Activated CD4-positive, alpha-beta memory T cell treated with anti-CD3 and anti-CD28 coated beads for 36 hours (primary cell): ENCODE measurements at regions not wholly inside any gene's neighbourhood (a gene's known extent, or its start where the extent isn't known, plus 50 kb on each side); places are given as distances from the start of the nearest gene placed in this dataset.

Source experiments
- CTCF ChIA-PET: fragments of 350-600 bp; sonication (Branson Sonifier 250); formaldehyde crosslinking; loops from one replicate; lab custom pipeline; 2021; ENCODE audit warnings: antibody characterized with exemption, inconsistent platforms; lab: Charles Lee
- POLR2A ChIA-PET: fragments of 350-600 bp; sonication (Branson Sonifier 250); formaldehyde crosslinking; loops from one replicate; lab custom pipeline; 2021; ENCODE audit warnings: antibody characterized with exemption; lab: Charles Lee
- DNase-seq: peaks from one replicate; pipeline ENCODE4 v3.0.0-alpha.2; 2020
- H3K27ac Mint-ChIP-seq: one replicate; pipeline ENCODE4 v1.8.0; 2021; ENCODE audit warnings: mixed read lengths
- H3K27me3 Mint-ChIP-seq: one replicate; pipeline ENCODE4 v1.8.0; 2021; ENCODE audit warnings: mixed read lengths
- H3K36me3 Mint-ChIP-seq: one replicate; pipeline ENCODE4 v1.8.0; 2021; ENCODE audit warnings: mixed read lengths
- H3K4me1 Mint-ChIP-seq: one replicate; pipeline ENCODE4 v1.8.0; 2021; ENCODE audit warnings: low read depth, mixed read lengths
- H3K4me3 Mint-ChIP-seq: one replicate; pipeline ENCODE4 v1.8.0; 2021; ENCODE audit warnings: mild to moderate bottlenecking, mixed read lengths
- H3K9me3 Mint-ChIP-seq: one replicate; pipeline ENCODE4 v1.8.0; 2021; ENCODE audit warnings: mixed read lengths
- intact Hi-C: fragments of 100-400 bp; cut with micrococcal nuclease; formaldehyde crosslinking; loops from one replicate; pipeline ENCODE4 v1.15.1; 2023

- no peak overlapping the region for H3K27ac Mint-ChIP-seq
These were observed 98.7 kb upstream of the LHX8 start for GRCh38 chr1:75035536-75035935.

DNA sequence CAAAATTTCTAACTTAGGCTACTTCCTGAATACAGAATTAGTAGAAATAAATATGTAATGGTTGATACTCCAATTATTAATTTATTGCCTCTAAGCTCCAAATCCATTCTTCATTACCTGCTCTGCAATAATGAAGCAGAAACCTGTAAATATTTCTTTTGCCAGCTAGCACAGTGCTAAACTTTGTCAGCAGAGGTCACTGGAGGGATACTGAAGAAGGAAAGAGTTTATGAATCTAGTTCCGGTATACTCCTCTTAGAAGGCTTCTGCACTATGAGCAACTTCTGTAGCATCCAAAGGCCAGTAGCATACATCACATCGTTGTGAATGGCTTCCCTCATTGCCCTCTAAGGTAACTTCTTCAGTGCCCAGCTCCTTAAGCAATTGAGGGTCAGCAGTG lies 81.0 kb upstream of the LHX8 start:
- Mint-ChIP-seq H3K27me3 (no peaks in the 10 kb centered on the region), H3K9me3 (peaks cover 7% of the 10 kb centered on the region), H3K4me3 (no peak overlapping the region), H3K27ac (no peak overlapping the region), H3K4me1 (no peaks in the 10 kb centered on the region), H3K36me3 (no peaks in the 10 kb centered on the region)
- ChIA-PET POLR2A (no interaction called here), CTCF (no interaction called here)
- intact Hi-C loops: no loop called here
- DNase-seq: no peak

More at GRCh38 chr1:75035536-75035935, 98.7 kb upstream of the LHX8 start:
- POLR2A ChIA-PET: no interaction called here
- Mint-ChIP-seq H3K27me3 (no peaks in the 10 kb centered on the region), H3K4me3 (no peak overlapping the region), H3K9me3 (peaks cover 23% of the 10 kb centered on the region), H3K36me3 (no peaks in the 10 kb centered on the region), H3K4me1 (no peaks in the 10 kb centered on the region)
- CTCF ChIA-PET: no interaction called here
- no peak for DNase-seq
- intact Hi-C loops: no loop called here

GRCh38 chr1:75058424-75058823 lies 75.8 kb upstream of the LHX8 start:
- Mint-ChIP-seq H3K4me3 (no peak overlapping the region), H3K4me1 (no peaks in the 10 kb centered on the region), H3K27me3 (no peaks in the 10 kb centered on the region), H3K27ac (no peak overlapping the region), H3K9me3 (peaks cover 15% of the 10 kb centered on the region), H3K36me3 (no peaks in the 10 kb centered on the region)
- intact Hi-C loops: no loop called here
- no peak for DNase-seq
- POLR2A ChIA-PET: no interaction called here
- CTCF ChIA-PET: no interaction called here

DNA sequence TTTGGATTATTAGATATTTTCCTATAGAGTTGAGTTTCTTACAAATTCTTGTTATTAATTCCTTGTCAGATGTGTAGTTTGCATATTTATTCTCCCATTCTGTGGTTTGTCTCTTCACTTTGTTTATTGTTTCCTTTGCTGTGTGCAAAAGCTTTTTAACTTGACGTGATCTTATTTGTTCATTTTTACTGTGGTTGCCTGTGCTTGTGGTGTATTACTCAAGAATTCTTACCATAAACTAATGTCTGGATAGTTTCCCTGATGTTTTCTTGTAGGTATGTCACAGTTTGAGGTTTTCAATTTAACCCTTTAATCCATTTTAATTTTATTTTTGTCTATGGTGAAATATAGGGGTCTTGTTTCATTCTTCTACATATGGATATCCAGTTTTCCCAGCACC lies 72.1 kb upstream of the LHX8 start:
- ChIA-PET POLR2A (no interaction called here), CTCF (no interaction called here)
- no peak for DNase-seq
- Mint-ChIP-seq H3K4me3 (no peak overlapping the region), H3K36me3 (no peaks in the 10 kb centered on the region), H3K9me3 (peaks cover 17% of the 10 kb centered on the region), H3K4me1 (no peaks in the 10 kb centered on the region), H3K27ac (no peak overlapping the region), H3K27me3 (no peaks in the 10 kb centered on the region)
- intact Hi-C loops: no loop called here

DNA sequence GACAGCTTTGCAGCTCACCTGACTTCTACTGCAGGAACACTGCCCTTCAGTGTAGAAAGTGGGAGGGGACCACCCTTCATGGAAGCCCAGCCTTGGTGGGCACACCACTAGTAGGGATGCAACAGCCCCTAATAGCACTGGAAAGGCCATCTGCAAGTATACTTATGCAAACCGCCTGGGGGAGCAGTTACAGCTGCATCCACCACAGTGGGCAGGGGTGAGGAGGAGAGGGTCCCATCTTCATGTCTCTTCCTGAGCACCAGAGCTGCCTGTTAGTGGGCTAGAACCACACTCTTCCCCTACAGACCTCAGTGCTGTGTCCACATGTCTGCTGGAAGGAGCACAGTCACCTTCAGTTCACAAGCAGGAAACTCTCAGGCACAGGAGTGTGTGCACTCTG lies 66.2 kb upstream of the LHX8 start:
- POLR2A ChIA-PET: no interaction called here

DNA sequence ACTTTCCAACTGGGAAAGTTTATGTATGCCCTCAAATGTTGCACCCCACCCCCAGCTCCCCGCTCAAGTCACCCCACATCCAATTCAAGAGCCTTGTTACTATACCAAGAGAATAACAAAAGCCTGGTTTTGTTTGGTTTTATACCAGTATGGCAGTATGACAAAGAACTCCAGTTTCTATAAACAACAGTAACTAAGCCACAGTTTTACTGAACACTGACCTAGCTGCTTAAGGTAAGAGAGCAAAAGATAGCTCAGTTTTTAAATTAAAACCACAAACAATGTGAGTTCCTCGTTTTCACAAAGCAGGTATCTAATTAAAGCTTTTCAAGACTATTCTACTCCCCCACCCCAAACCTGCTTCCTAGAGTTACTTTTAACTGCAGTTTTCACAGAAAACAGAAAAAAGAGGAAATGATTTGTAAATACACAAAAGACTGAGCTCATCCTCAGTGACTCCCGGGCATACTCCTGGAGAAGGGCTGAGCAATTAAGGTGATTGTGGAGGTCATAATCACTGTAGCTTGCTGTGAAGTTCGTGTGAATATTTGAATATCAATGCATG lies 59.3 kb upstream of the LHX8 start:
- POLR2A ChIA-PET: no interaction called here
- Mint-ChIP-seq H3K36me3 (no peaks in the 10 kb centered on the region), H3K27me3 (no peaks in the 10 kb centered on the region), H3K9me3 (no peaks in the 10 kb centered on the region), H3K4me3 (no peak overlapping the region), H3K27ac (no peak overlapping the region), H3K4me1 (no peaks in the 10 kb centered on the region)
- CTCF ChIA-PET: no interaction called here
- DNase-seq: no peak
- intact Hi-C loops: no loop called here

More for the DNA sequence above, 66.2 kb upstream of the LHX8 start:
- intact Hi-C loops: no loop called here
- no peak overlapping the region for H3K27ac Mint-ChIP-seq
- no peaks in the 10 kb centered on the region for H3K36me3 Mint-ChIP-seq
- H3K4me3 Mint-ChIP-seq: no peak overlapping the region
- no peak for DNase-seq
- no peaks in the 10 kb centered on the region for H3K4me1 Mint-ChIP-seq
- H3K27me3 Mint-ChIP-seq: no peaks in the 10 kb centered on the region
- CTCF ChIA-PET: no interaction called here
- peaks cover 8% of the 10 kb centered on the region for H3K9me3 Mint-ChIP-seq

DNA sequence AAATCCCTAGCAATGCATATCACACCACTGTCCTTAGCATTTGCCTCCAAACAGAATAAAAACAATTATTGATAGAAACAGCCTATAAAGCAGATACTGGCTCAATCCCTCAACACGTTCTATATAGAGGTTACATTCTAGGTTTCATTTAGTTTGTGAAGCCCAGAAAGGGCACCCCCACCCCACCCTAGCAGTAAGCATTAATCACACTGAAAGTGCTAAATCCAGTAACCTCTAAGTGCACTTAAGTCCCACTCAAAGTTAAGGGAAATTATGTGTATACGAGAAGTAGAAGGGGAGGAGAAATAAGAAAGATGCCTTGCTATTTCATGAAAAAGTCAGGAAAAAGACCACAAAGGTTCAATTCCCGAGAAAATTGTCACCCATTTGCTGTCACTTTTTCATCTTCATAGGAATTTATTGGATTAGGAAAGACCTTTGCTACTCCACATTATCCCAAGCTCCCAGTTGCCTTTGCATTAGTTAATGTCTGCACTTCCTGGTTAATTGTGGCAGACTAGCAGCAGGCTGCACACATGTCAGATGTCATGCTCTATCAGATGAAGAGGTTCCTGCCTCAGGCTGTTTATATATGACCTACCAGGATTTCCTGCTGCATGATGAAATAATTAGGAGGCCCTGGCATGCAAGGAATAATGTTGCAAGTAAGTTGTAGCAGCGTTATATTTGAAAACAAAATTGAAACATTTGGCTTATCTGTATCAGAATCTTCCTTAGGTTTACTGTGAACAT lies 54.5 kb upstream of the LHX8 start:
- Mint-ChIP-seq H3K36me3 (no peaks in the 10 kb centered on the region), H3K4me3 (no peak overlapping the region), H3K9me3 (no peaks in the 10 kb centered on the region), H3K27me3 (no peaks in the 10 kb centered on the region), H3K4me1 (no peaks in the 10 kb centered on the region), H3K27ac (no peak overlapping the region)
- POLR2A ChIA-PET: no interaction called here
- intact Hi-C loops: no loop called here
- DNase-seq: no peak
- CTCF ChIA-PET: no interaction called here

DNA sequence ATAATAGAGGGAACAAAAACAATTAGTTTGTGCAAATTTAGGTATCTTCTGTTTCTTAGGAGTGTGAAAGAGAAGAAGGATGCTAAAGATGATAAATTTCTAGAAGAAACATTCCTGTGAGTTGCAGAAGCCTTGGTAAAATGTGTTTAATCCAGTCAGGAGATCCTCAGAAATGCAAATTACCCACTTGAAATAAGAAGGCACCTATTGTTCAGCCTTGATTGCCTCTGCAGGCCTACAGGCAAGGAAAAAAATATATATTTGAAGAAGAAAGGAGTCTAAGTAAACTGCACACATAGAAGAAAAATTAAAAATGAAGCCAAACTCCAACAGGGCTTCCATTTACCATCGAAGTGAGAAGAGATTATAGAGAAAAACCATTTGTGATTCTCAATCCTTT lies 51.0 kb upstream of the LHX8 start:
- H3K4me1 Mint-ChIP-seq: no peaks in the 10 kb centered on the region
- no peak overlapping the region for H3K27ac Mint-ChIP-seq
- H3K9me3 Mint-ChIP-seq: no peaks in the 10 kb centered on the region
- no peak overlapping the region for H3K4me3 Mint-ChIP-seq
- no peaks in the 10 kb centered on the region for H3K36me3 Mint-ChIP-seq
- no peaks in the 10 kb centered on the region for H3K27me3 Mint-ChIP-seq
- ChIA-PET CTCF (no interaction called here), POLR2A (no interaction called here)
- no peak for DNase-seq
- intact Hi-C loops: no loop called here

DNA sequence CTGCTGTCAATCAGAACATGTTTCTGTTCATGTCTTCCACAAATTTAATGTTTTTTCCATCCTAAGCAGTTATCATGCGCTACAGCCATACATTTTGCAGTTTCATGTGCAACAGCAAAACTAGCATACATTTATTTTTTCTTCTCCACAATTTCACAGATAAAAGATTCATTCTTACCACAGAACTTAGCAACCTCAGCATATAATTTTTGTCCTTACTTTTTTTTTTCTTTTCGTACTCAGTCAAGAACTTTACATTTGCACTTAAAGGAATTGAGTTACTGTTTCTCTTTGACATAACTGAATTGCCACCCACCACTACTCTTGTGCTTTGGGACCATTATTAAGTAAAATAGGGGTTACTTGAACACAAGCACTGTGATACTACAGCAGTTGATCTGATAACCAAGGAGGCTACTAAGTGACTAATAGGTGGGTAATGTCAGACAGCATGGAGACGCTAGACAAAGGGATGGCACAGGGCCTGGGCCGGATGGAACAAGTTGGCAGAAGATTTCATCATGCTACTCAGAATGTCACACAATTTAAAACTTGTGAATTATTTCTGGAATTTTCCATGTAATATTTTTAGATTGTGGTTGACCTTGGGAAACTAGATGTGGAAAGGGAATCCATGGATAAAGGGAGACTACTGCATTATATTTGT lies 50.2 kb upstream of the LHX8 start:
- intact Hi-C loops: no loop called here
- Mint-ChIP-seq H3K9me3 (no peaks in the 10 kb centered on the region), H3K36me3 (no peaks in the 10 kb centered on the region), H3K4me3 (no peak overlapping the region), H3K27me3 (no peaks in the 10 kb centered on the region), H3K27ac (no peak overlapping the region), H3K4me1 (no peaks in the 10 kb centered on the region)
- ChIA-PET CTCF (no interaction called here), POLR2A (no interaction called here)
- DNase-seq: no peak
